ENCODE measurements at regions not wholly inside any gene's neighbourhood (a gene's known extent, or its start where the extent isn't known, plus 50 kb on each side); places are given as distances from the start of the nearest gene placed in this dataset.

GRCh38 chr13:90648497-90648896, 699.0 kb upstream of the MIR17HG start:
- TF ChIP-seq CTCF (IDR thresholded peaks at IDR 0.05) (no peak), POLR2AphosphoS5 (IDR thresholded peaks at IDR 0.05) (no peak)

Measured in gastroesophageal sphincter (tissue), 3 donors.